Psoas muscle (tissue), 7 donors: ENCODE measurements at regions not wholly inside any gene's neighbourhood (a gene's known extent, or its start where the extent isn't known, plus 50 kb on each side); places are given as distances from the start of the nearest gene placed in this dataset.
"Not testable (repeated sequence)": the region's sequence is repeated elsewhere in the genome, so short reads cannot be mapped to it uniquely, and the experiment has no call there.

Experiments
- ATAC-seq, 4 donors: fragments of 200-7000 bp; cut with Tn5 transposase; one replicate each; pipeline ENCODE4 v1.9.1; 2020; ENCODE audit warnings: moderate library complexity in 3 of 4, mild to moderate bottlenecking in 2 of 4
- DNase-seq, 2 donors: peaks; one replicate each; pipeline ENCODE4 v3.0.0-alpha.2; 2020
- H3K27ac ChIP-seq: fragments of 200-600 bp; one replicate; pipeline ENCODE4 v1.8.0; 2022
- H3K27me3 ChIP-seq, 3 donors: fragments of 200-600 bp in 1 of 3; one replicate each; pipeline versions ENCODE4 v1.6.1 to v1.8.0; 2013 to 2022; ENCODE audit warnings: low read length in 2 of 3, mild to moderate bottlenecking in 2 of 3, moderate library complexity in 1 of 3; ENCODE audit not compliant: insufficient read depth in 3 of 3
- H3K36me3 ChIP-seq, 2 donors: fragments of 200-600 bp in 1 of 2; one replicate each; pipeline versions ENCODE4 v1.6.1 to v1.8.0; 2013 to 2022; ENCODE audit warnings: low read depth in 1 of 2, mild to moderate bottlenecking in 1 of 2, moderate library complexity in 1 of 2; ENCODE audit not compliant: insufficient read depth in 1 of 2
- H3K4me1 ChIP-seq: fragments of 200-600 bp; one replicate; pipeline ENCODE4 v1.8.0; 2022
- H3K4me3 ChIP-seq: fragments of 200-600 bp; one replicate; pipeline ENCODE4 v1.8.0; 2022; ENCODE audit warnings: mild to moderate bottlenecking
- H3K9me3 ChIP-seq: fragments of 200-600 bp; one replicate; pipeline ENCODE4 v1.8.0; 2022
- CTCF ChIP-seq: fragments of 200-600 bp; IDR thresholded peaks from one replicate; pipeline ENCODE4 v1.8.0; 2022; ENCODE audit warnings: antibody characterized with exemption
- WGBS, 3 donors: extraction: QIAGEN DNeasy Blood & Tissue Kit; methylation state at CpG; one replicate each; pipeline versions ENCODE4 v1.1.6 to v1.1.7; 2013; 5-methylcytosine and 5-hydroxymethylcytosine counted together
- intact Hi-C, 2 donors: fragments of 100-400 bp; cut with DNase I; formaldehyde crosslinking; loops; one replicate each; pipeline versions ENCODE4 v1.11.0 to v1.14.2; 2022
- donor health status: healthy with polysubstance abuse.
- donor health status: DM: no; HTN: no; CAD: no; lungs with moderate emphysema.
- donor health status: Bipolar disorder and iron deficiency.
- donor health status: healthy.
- donor health status: DM: yes; HTN: yes; CAD: no.
- donor health status: DM: no; HTN: no; CAD: no.
- donor health status: DM: yes; HTN: yes; CAD: no.

DNA sequence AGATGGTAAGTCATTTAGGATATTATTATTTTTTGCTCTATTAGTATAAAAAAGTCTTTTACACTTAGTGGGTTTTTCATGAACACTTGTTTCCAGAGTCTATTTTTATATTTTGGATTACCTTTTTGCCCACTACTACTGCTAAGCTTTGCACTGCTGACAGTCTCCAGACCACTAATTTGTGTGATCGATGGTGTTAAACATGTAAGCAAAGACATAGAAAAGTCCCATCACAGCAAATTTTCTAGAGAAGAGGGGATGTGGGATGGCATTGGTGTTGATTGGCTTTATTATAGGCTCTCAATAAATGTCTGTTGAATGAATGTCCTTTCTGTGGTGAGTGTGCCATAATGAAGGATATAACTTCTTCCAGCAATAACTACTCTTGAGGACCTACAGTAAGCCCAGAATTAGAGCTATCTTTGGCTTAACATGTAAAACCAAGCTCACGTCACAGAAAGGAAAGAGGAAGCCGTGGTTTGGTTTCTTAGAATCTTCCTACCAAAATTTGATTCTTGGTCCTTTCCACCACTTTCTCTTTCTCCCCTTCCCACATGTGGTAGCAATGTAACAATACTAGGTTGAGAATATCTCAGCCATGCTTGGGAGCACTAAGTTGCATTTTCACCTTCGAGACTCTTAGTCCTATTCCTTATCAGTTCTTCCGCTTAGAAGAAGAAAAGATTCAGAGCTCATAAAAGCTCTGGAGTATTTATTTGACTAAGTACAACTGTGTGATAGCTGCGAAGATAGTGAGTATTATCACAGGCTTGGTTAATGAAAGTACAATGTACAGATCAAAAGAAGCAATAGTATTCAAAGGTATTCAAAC is 90.6 kb upstream of the UMPS start:
- Histone ChIP-seq H3K36me3 (peaks cover 0 to 46% of the 10 kb centered on the region in 2 donors), H3K9me3 (no peaks in the 10 kb centered on the region), H3K27me3 (no peaks in the 10 kb centered on the region), H3K27ac (no peak overlapping the region), H3K4me1 (no peaks in the 10 kb centered on the region), H3K4me3 (no peak overlapping the region)
- ATAC-seq (no peak), DNase-seq (no peak)
- no peak for TF ChIP-seq CTCF
- intact Hi-C loops = no loop called here
- 92 to 95% (median 93%) methylated on average over 6 of the region's 6 CpGs for WGBS, 3 donors

- Histone ChIP-seq H3K4me1 (no peaks in the 10 kb centered on the region), H3K4me3 (no peak overlapping the region), H3K36me3 (peaks cover 0 to 36% of the 10 kb centered on the region in 2 donors), H3K9me3 (no peaks in the 10 kb centered on the region), H3K27me3 (no peaks in the 10 kb centered on the region), H3K27ac (no peak overlapping the region)
- TF ChIP-seq CTCF = no peak
- intact Hi-C loops = no loop called here
- DNase-seq = no peak
- 85 to 90% (median 85%) methylated on average over 9 of the region's 9 CpGs for WGBS, 3 donors
- ATAC-seq = no peak
These were observed 89.5 kb upstream of the UMPS start for GRCh38 chr3:124640635-124641306.

DNA sequence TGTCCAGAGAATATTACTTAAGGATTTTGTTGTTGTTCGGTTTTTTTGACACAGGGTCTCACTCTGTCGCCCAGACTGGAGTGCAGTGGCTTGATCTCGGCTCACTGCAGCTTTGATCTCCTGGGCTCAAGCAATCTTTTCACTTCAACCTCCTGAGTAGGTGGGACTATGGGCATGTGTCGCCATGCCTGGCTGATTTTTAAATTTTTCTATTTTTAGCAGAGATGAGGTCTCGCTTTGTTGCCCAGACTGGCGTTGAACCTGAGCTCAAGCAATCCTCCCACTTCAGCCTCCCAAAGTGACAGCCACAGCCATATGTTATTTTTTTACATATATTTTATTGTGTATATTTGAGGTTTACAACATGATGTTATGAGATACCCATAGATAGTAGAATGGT is 86.8 kb upstream of the UMPS start:
- Histone ChIP-seq H3K4me1 (no peaks in the 10 kb centered on the region), H3K9me3 (no peaks in the 10 kb centered on the region), H3K27me3 (no peaks in the 10 kb centered on the region), H3K27ac (no peak overlapping the region), H3K4me3 (no peak overlapping the region), H3K36me3 (peaks cover under 1 to 13% of the 10 kb centered on the region in 2 donors)
- TF ChIP-seq CTCF = no peak
- ATAC-seq (no peak), DNase-seq (no peak)
- 89 to 96% (median 90%) methylated on average over 6 of the region's 6 CpGs for WGBS, 3 donors
- intact Hi-C loops = no loop called here

DNA sequence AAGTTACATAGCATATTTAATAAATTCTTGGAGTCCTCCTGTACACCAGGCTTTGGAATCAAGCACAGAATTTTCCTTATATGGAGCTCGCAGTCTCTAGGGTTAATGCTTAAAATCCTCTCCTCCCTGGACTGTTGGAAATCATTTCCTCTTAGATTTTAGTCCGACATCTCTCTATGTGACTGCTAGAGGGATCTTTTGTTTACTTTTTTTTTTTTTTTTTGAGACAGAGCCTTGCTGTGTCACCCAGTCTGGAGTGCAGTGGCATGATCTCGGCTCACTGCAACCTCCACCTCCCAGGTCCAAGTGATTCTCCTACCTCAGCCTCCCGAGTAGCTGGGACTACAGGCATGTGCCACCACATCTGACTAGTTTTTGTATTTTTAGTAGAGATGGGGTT is 84.1 kb upstream of the UMPS start:
- H3K27me3 ChIP-seq, H3K4me1 ChIP-seq, ATAC-seq, intact Hi-C loops, DNase-seq, H3K9me3 ChIP-seq, H3K4me3 ChIP-seq, H3K27ac ChIP-seq: not testable (repeated sequence)
- WGBS, 3 donors = 84 to 87% (median 86%) methylated on average over 4 of the region's 4 CpGs
- H3K36me3 ChIP-seq = peaks cover 4 to 15% of the 10 kb centered on the region in 2 donors

GRCh38 chr3:124648551-124648950 is 81.7 kb upstream of the UMPS start:
- DNase-seq (no peak), ATAC-seq (no peak)
- peaks cover 4 to 33% of the 10 kb centered on the region in 2 donors for H3K36me3 ChIP-seq
- TF ChIP-seq CTCF = no peak
- H3K9me3 ChIP-seq = no peaks in the 10 kb centered on the region
- WGBS, 3 donors = 88 to 94% (median 90%) methylated on average over 2 of the region's 2 CpGs
- no peak overlapping the region for H3K27ac ChIP-seq
- H3K4me3 ChIP-seq = no peak overlapping the region
- intact Hi-C loops = no loop called here
- peaks cover 6% of the 10 kb centered on the region for H3K4me1 ChIP-seq
- no peaks in the 10 kb centered on the region for H3K27me3 ChIP-seq
